ENCODE measurements at regions not wholly inside any gene's neighbourhood (a gene's known extent, or its start where the extent isn't known, plus 50 kb on each side); places are given as distances from the start of the nearest gene placed in this dataset.

- Histone ChIP-seq H3K27me3 (ENCODE audit: control insufficient read depth, insufficient read depth, low read length) (no peaks in the 10 kb centered on the region), H3K9me3 (ENCODE audit: control insufficient read depth, insufficient read depth, low read length) (peaks cover 100% of the 10 kb centered on the region)
- POLR2A ChIA-PET: no interaction called here
Measured at GRCh38 chr12:38158428-38159091, 158.0 kb upstream of the ALG10B start.

GRCh38 chr12:38159092-38159551 is 157.5 kb upstream of the ALG10B start:
- CTCF ChIA-PET: no interaction called here
- no peak for TF ChIP-seq CTCF (IDR thresholded peaks at IDR 0.05; ENCODE audit: low read depth, low read length)
- POLR2A ChIA-PET: no interaction called here
- H3K27me3 ChIP-seq (ENCODE audit: control insufficient read depth, insufficient read depth, low read length): no peaks in the 10 kb centered on the region
- no peak for DNase-seq (ENCODE audit: low read depth, low spot score)
- peaks cover 97% of the 10 kb centered on the region for H3K9me3 ChIP-seq (ENCODE audit: control insufficient read depth, insufficient read depth, low read length)
- H3K4me3 ChIP-seq (ENCODE audit: low read depth, low read length): no peak overlapping the region
- H3K27ac ChIP-seq (ENCODE audit: low read depth, low read length): no peak overlapping the region

More at GRCh38 chr12:38158428-38159091, 158.0 kb upstream of the ALG10B start:
- H3K27ac ChIP-seq (ENCODE audit: low read depth, low read length): no peak overlapping the region
- no peak overlapping the region for H3K4me3 ChIP-seq (ENCODE audit: low read depth, low read length)
- no peak for TF ChIP-seq CTCF (IDR thresholded peaks at IDR 0.05; ENCODE audit: low read depth, low read length)
- no peak for DNase-seq (ENCODE audit: low read depth, low spot score)
- CTCF ChIA-PET: no interaction called here

GRCh38 chr12:38159591-38160317 is 156.8 kb upstream of the ALG10B start:
- CTCF ChIA-PET: no interaction called here

GRCh38 chr12:38160318-38161122 is 156.1 kb upstream of the ALG10B start:
- no peaks in the 10 kb centered on the region for H3K27me3 ChIP-seq (ENCODE audit: control insufficient read depth, insufficient read depth, low read length)
- H3K9me3 ChIP-seq (ENCODE audit: control insufficient read depth, insufficient read depth, low read length): peaks cover 84% of the 10 kb centered on the region

More at GRCh38 chr12:38159591-38160317, 156.8 kb upstream of the ALG10B start:
- no peak overlapping the region for H3K4me3 ChIP-seq (ENCODE audit: low read depth, low read length)
- peaks cover 90% of the 10 kb centered on the region for H3K9me3 ChIP-seq (ENCODE audit: control insufficient read depth, insufficient read depth, low read length)
- no peak for TF ChIP-seq CTCF (IDR thresholded peaks at IDR 0.05; ENCODE audit: low read depth, low read length)
- H3K27me3 ChIP-seq (ENCODE audit: control insufficient read depth, insufficient read depth, low read length): no peaks in the 10 kb centered on the region
- DNase-seq (ENCODE audit: low read depth, low spot score): no peak
- POLR2A ChIA-PET: no interaction called here
- H3K27ac ChIP-seq (ENCODE audit: low read depth, low read length): no peak overlapping the region

More at GRCh38 chr12:38160318-38161122, 156.1 kb upstream of the ALG10B start:
- no peak overlapping the region for H3K27ac ChIP-seq (ENCODE audit: low read depth, low read length)
- H3K4me3 ChIP-seq (ENCODE audit: low read depth, low read length): no peak overlapping the region
- TF ChIP-seq CTCF (IDR thresholded peaks at IDR 0.05; ENCODE audit: low read depth, low read length): no peak
- no peak for DNase-seq (ENCODE audit: low read depth, low spot score)
- ChIA-PET CTCF (no interaction called here), POLR2A (no interaction called here)
